IMR-90 (cell line): ENCODE measurements at regions not wholly inside any gene's neighbourhood (a gene's known extent, or its start where the extent isn't known, plus 50 kb on each side); places are given as distances from the start of the nearest gene placed in this dataset.

Experiments used
- ATAC-seq: fragments of 200-7000 bp; cut with Tn5 transposase; 2 replicates; pipeline ENCODE4 v1.9.1; 2020; ENCODE audit warnings: low read depth, mild to moderate bottlenecking, moderate library complexity
- BruUV-seq: library from RNA; stranded (reverse); fragments of 400-500 nt; replicated peaks from 2 replicates; lab custom pipeline; 2021; lab: Mats Ljungman, UMichigan
- CTCF ChIA-PET: fragments of 300-600 bp; formaldehyde crosslinking; extraction: SDS; loops from one replicate; lab custom pipeline; 2021; ENCODE audit warnings: antibody characterized with exemption; lab: Yijun Ruan, JAX
- POLR2A ChIA-PET: fragments of 300-600 bp; sonication (Branson Sonifier 250); formaldehyde crosslinking; loops from one replicate; lab custom pipeline; 2022; ENCODE audit warnings: antibody characterized with exemption; ENCODE audit not compliant: unreplicated experiment; lab: Charles Lee
- DNase-seq: peaks from one replicate; pipeline ENCODE4 v3.0.0; 2013
- H2AFZ ChIP-seq: replicated peaks from 2 replicates; pipeline ENCODE3; 2013; ENCODE audit warnings: low read length, mild to moderate bottlenecking; ENCODE audit not compliant: poor library complexity
- H2AK5ac ChIP-seq: 2 replicates; pipeline ENCODE4 v1.6.1; 2013; ENCODE audit warnings: low read depth, low read length, inconsistent platforms
- H2AK9ac ChIP-seq: replicated peaks from 2 replicates; pipeline ENCODE3; 2013; ENCODE audit warnings: mild to moderate bottlenecking, low read depth, low read length, moderate library complexity; ENCODE audit not compliant: poor library complexity
- H2BK120ac ChIP-seq: 2 replicates; pipeline ENCODE4 v1.6.1; 2013; ENCODE audit warnings: low read depth, low read length, inconsistent platforms
- H2BK15ac ChIP-seq: 3 replicates; pipeline ENCODE4 v1.6.1; 2013; ENCODE audit warnings: low read depth, low read length, inconsistent platforms
- H2BK20ac ChIP-seq: 2 replicates; pipeline ENCODE4 v1.6.1; 2013; ENCODE audit warnings: low read depth, mild to moderate bottlenecking, inconsistent platforms, low read length, moderate library complexity
- H2BK5ac ChIP-seq: 2 replicates; pipeline ENCODE4 v1.6.1; 2013; ENCODE audit warnings: mild to moderate bottlenecking, low read depth, low read length, inconsistent platforms; ENCODE audit not compliant: poor library complexity, severe bottlenecking
- H3K14ac ChIP-seq: replicated peaks from 2 replicates; pipeline ENCODE4 v1.6.1; 2013; ENCODE audit warnings: low read depth, low read length, inconsistent platforms
- H3K18ac ChIP-seq: 2 replicates; pipeline ENCODE4 v1.6.1; 2013; ENCODE audit warnings: low read depth, low read length, control low read depth
- H3K23ac ChIP-seq: 2 replicates; pipeline ENCODE4 v1.6.1; 2013; ENCODE audit warnings: low read depth, low read length, inconsistent platforms
- H3K27ac ChIP-seq: 2 replicates; pipeline ENCODE4 v1.5.1; 2013; ENCODE audit warnings: mild to moderate bottlenecking, control low read depth, low read length; ENCODE audit not compliant: insufficient read depth
- H3K27me3 ChIP-seq: 2 replicates; pipeline ENCODE4 v1.6.1; 2013; ENCODE audit warnings: low read length; ENCODE audit not compliant: control insufficient read depth, insufficient read depth
- H3K36me3 ChIP-seq: 2 replicates; pipeline ENCODE4 v1.6.1; 2013; ENCODE audit warnings: low read length, mixed read lengths; ENCODE audit not compliant: control insufficient read depth, insufficient read depth
- H3K4ac ChIP-seq: 2 replicates; pipeline ENCODE4 v1.6.1; 2013; ENCODE audit warnings: low read depth, low read length, inconsistent platforms
- H3K4me1 ChIP-seq: 2 replicates; pipeline ENCODE4 v1.6.1; 2013; ENCODE audit warnings: low read length, mixed read lengths; ENCODE audit not compliant: control insufficient read depth, insufficient read depth
- H3K4me2 ChIP-seq: 2 replicates; pipeline ENCODE4 v1.6.1; 2013; ENCODE audit warnings: low read depth, mild to moderate bottlenecking, control low read depth, low read length, moderate library complexity
- H3K4me3 ChIP-seq: 2 replicates; pipeline ENCODE4 v1.5.1; 2013; ENCODE audit warnings: low read depth, mild to moderate bottlenecking, control low read depth, low read length, moderate library complexity; ENCODE audit not compliant: insufficient read depth
- H3K56ac ChIP-seq: 2 replicates; pipeline ENCODE4 v1.6.1; 2013; ENCODE audit warnings: low read length, inconsistent platforms; ENCODE audit not compliant: insufficient read depth; ENCODE audit errors: extremely low read depth
- H3K79me1 ChIP-seq, 2 experiments: 2 replicates each; pipeline ENCODE4 v1.6.1; 2013; ENCODE audit warnings: low read length in 2 of 2, inconsistent platforms in 1 of 2, low read depth in 1 of 2
- H3K9ac ChIP-seq: 2 replicates; pipeline ENCODE4 v1.6.1; 2013; ENCODE audit warnings: low read depth, low read length, control low read depth
- H3K9me1 ChIP-seq: 2 replicates; pipeline ENCODE4 v1.6.1; 2013; ENCODE audit warnings: low read length, inconsistent platforms; ENCODE audit not compliant: insufficient read depth
- H3K9me3 ChIP-seq: 2 replicates; pipeline ENCODE4 v1.6.1; 2013; ENCODE audit warnings: low read length; ENCODE audit not compliant: control insufficient read depth, insufficient read depth
- H4K20me1 ChIP-seq: 2 replicates; pipeline ENCODE4 v1.6.1; 2013; ENCODE audit warnings: low read length, inconsistent platforms; ENCODE audit not compliant: insufficient read depth
- H4K5ac ChIP-seq: 2 replicates; pipeline ENCODE4 v1.6.1; 2013; ENCODE audit warnings: mild to moderate bottlenecking, low read depth, low read length, control low read depth
- H4K8ac ChIP-seq, 2 experiments: 2 replicates each; pipeline ENCODE4 v1.6.1; 2013; ENCODE audit warnings: low read depth in 2 of 2, low read length in 2 of 2, control low read depth in 1 of 2, inconsistent platforms in 1 of 2
- H4K91ac ChIP-seq: 2 replicates; pipeline ENCODE4 v1.6.1; 2013; ENCODE audit warnings: low read depth, low read length, inconsistent platforms; ENCODE audit not compliant: insufficient read depth
- BHLHE40 ChIP-seq: fragments of 150-350 bp; IDR thresholded peaks from 2 replicates; pipeline ENCODE4 v1.6.1; 2016; ENCODE audit warnings: mild to moderate bottlenecking, low read depth, low read length
- CEBPB ChIP-seq: IDR thresholded peaks from 2 replicates; pipeline ENCODE4 v1.6.1; 2012; ENCODE audit warnings: low read depth, low read length, improper control_type of control experiment
- FOS ChIP-seq: fragments of 150-350 bp; IDR thresholded peaks from 2 replicates; pipeline ENCODE4 v1.6.1; 2016; ENCODE audit warnings: low read depth, low read length
- MAFK ChIP-seq: IDR thresholded peaks from 2 replicates; pipeline ENCODE4 v1.6.1; 2012; ENCODE audit warnings: low read depth, low read length, improper control_type of control experiment
- MAZ ChIP-seq: IDR thresholded peaks from 2 replicates; pipeline ENCODE4 v1.6.1; 2012; ENCODE audit warnings: low read depth, mild to moderate bottlenecking, low read length, improper control_type of control experiment, moderate library complexity, borderline replicate concordance
- MXI1 ChIP-seq: IDR thresholded peaks from 2 replicates; pipeline ENCODE4 v1.6.1; 2012; ENCODE audit warnings: low read depth, mild to moderate bottlenecking, low read length, moderate library complexity, borderline replicate concordance
- NFE2L2 ChIP-seq: fragments of 150-350 bp; IDR thresholded peaks from 2 replicates; pipeline ENCODE4 v1.6.1; 2016; ENCODE audit warnings: low read depth, mild to moderate bottlenecking, low read length
- POLR2A ChIP-seq: IDR thresholded peaks from 2 replicates; pipeline ENCODE4 v1.6.1; 2012; ENCODE audit warnings: mild to moderate bottlenecking, low read depth, low read length
- RAD21 ChIP-seq: IDR thresholded peaks from 2 replicates; pipeline ENCODE4 v1.6.1; 2012; ENCODE audit warnings: low read length, improper control_type of control experiment
- RCOR1 ChIP-seq: IDR thresholded peaks from 2 replicates; pipeline ENCODE4 v1.6.1; 2012; ENCODE audit warnings: mild to moderate bottlenecking, low read length, improper control_type of control experiment; ENCODE audit not compliant: insufficient replicate concordance
- RFX5 ChIP-seq: IDR thresholded peaks from 2 replicates; pipeline ENCODE4 v1.8.0; 2012; ENCODE audit warnings: low read depth, mild to moderate bottlenecking, low read length, moderate library complexity
- SMC3 ChIP-seq: fragments of 150-350 bp; IDR thresholded peaks from 2 replicates; pipeline ENCODE4 v1.6.1; 2016; ENCODE audit warnings: low read depth, mild to moderate bottlenecking, antibody characterized with exemption, low read length, moderate library complexity
- WGBS, 2 experiments: methylation state at CpG; one replicate each; pipeline versions ENCODE4 v1.1.5 to v1.1.7; 2013; ENCODE audit warnings: missing lambda C conversion rate in 2 of 2; ENCODE audit not compliant: insufficient read length in 1 of 2; ENCODE audit errors: extremely low coverage in 2 of 2; 5-methylcytosine and 5-hydroxymethylcytosine counted together
- dilution Hi-C: fragments of 300-500 bp; cut with HindIII; formaldehyde crosslinking; loops from one replicate; pipeline ENCODE4 v1.14.3; 2018; ENCODE audit warnings: low sequenced_read_pairs; ENCODE audit not compliant: unreplicated experiment
- in situ Hi-C: fragments of 300-500 bp; cut with MboI; formaldehyde crosslinking; loops from 3 replicates; pipeline ENCODE4 v1.14.3; 2019; ENCODE audit warnings: low sequenced_read_pairs, inconsistent platforms, mixed read lengths
- intact Hi-C: fragments of 100-400 bp; cut with micrococcal nuclease; formaldehyde crosslinking; loops from 2 replicates; pipeline ENCODE4 v1.10.0; 2022
- TF ChIP-seq, protein P1 (sequence below): fragments of 150-350 bp; IDR thresholded peaks from 2 replicates; pipeline ENCODE4 v1.6.1; 2016; ENCODE audit warnings: low read depth, mild to moderate bottlenecking, low read length, moderate library complexity, borderline replicate concordance
- TF ChIP-seq, protein P2 (sequence below): fragments of 150-350 bp; IDR thresholded peaks from 2 replicates; pipeline ENCODE4 v1.6.1; 2017; ENCODE audit warnings: mild to moderate bottlenecking, antibody characterized with exemption, low read length, low read depth
- TF ChIP-seq, protein P3 (sequence below): conservative IDR thresholded peaks from 2 replicates; pipeline ENCODE4 v1.5.1; 2012; ENCODE audit warnings: mild to moderate bottlenecking, low read depth, low read length, improper control_type of control experiment

DNA sequence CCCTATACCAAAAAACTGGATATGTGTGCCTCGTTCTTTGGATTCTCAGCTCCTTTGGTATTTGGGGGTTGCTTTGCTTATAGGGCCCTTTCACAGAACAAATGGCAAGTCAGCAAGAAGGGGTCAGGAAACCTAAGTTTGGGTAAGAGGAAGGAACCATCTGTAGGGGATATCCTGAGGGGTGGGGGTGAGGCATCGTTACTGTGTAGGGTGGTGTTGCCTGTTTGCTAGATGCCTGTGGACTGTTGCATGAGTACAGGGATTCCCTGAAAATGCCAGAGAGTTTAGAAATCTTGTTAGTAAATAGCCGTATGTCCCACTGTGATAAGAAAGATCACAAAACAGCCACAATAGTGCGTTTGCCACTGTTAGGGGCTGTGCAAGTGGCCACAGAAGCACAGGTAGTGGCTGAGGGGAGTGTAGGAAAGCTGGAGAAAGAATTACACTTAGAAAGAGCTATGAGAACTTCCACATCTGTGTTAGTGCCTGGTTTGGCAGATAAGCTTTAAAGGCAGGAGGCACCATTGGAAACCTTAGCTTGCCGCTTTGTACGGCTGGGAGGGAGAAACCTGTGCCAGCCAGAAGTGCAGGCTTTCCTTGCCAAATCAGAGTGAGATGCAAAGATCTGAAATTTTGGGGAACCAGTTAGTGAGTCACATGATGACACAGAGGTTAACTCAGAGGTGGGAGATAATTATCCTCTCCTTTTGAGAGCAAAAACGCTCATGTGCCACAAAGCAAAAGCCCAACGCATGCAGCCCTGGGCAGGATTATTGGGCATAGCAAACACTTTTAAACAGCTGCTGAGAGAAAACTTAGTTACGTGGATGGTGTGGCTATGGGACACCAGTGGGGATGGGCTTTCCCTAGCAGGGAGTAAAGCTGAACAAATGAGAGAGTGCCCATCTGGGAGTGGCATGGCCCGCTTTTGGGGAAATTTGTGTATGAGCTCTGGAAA is 343.7 kb downstream of the ARAP2 start:
- Histone ChIP-seq H3K36me3 (no peaks in the 10 kb centered on the region), H2AK9ac (no peak overlapping the region), H3K4ac (no peak overlapping the region), H3K4me3 (no peak overlapping the region), H4K8ac (no peak overlapping the region), H4K20me1 (no peaks in the 10 kb centered on the region), H3K4me2 (no peak overlapping the region), H3K27me3 (no peaks in the 10 kb centered on the region), H3K79me1 (no peaks in the 10 kb centered on the region), H3K4me1 (no peaks in the 10 kb centered on the region), H3K23ac (no peak overlapping the region), H2AFZ (no peak overlapping the region), H3K9ac (no peak overlapping the region), H2BK120ac (no peak overlapping the region), H2BK15ac (no peak overlapping the region), H3K9me1 (no peaks in the 10 kb centered on the region), H3K27ac (no peak overlapping the region), H3K18ac (no peak overlapping the region), H2BK20ac (no peak overlapping the region), H2BK5ac (no peak overlapping the region), H3K9me3 (peaks cover 10% of the 10 kb centered on the region), H3K56ac (no peak overlapping the region), H4K91ac (no peak overlapping the region), H3K14ac (no peak overlapping the region), H4K5ac (no peak overlapping the region), H2AK5ac (no peak overlapping the region)
- WGBS, 2 experiments: 78% methylated on average over 4 of the region's 10 CpGs; no CpG with 5 or more reads in 1 of the 2 experiments
- POLR2A ChIA-PET: no interaction called here
- dilution Hi-C loops: no loop called here
- DNase-seq (no peak), ATAC-seq (no peak)
- in situ Hi-C loops: no loop called here
- CTCF ChIA-PET: no interaction called here
- no TSS peak for BruUV-seq
- intact Hi-C loops: no loop called here
- TF ChIP-seq POLR2A: no peak
- no peak for TF ChIP-seq SMC3
- TF ChIP-seq RFX5: no peak
- no peak for TF ChIP-seq RAD21
- TF ChIP-seq, protein P1, sequence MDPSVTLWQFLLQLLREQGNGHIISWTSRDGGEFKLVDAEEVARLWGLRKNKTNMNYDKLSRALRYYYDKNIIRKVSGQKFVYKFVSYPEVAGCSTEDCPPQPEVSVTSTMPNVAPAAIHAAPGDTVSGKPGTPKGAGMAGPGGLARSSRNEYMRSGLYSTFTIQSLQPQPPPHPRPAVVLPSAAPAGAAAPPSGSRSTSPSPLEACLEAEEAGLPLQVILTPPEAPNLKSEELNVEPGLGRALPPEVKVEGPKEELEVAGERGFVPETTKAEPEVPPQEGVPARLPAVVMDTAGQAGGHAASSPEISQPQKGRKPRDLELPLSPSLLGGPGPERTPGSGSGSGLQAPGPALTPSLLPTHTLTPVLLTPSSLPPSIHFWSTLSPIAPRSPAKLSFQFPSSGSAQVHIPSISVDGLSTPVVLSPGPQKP: no peak
- TF ChIP-seq, protein P2, sequence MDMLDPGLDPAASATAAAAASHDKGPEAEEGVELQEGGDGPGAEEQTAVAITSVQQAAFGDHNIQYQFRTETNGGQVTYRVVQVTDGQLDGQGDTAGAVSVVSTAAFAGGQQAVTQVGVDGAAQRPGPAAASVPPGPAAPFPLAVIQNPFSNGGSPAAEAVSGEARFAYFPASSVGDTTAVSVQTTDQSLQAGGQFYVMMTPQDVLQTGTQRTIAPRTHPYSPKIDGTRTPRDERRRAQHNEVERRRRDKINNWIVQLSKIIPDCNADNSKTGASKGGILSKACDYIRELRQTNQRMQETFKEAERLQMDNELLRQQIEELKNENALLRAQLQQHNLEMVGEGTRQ: no peak
- no peak for TF ChIP-seq NFE2L2
- TF ChIP-seq RCOR1: no peak
- no peak for TF ChIP-seq MXI1
- no peak for TF ChIP-seq FOS
- TF ChIP-seq MAFK: no peak
- TF ChIP-seq, protein P3, sequence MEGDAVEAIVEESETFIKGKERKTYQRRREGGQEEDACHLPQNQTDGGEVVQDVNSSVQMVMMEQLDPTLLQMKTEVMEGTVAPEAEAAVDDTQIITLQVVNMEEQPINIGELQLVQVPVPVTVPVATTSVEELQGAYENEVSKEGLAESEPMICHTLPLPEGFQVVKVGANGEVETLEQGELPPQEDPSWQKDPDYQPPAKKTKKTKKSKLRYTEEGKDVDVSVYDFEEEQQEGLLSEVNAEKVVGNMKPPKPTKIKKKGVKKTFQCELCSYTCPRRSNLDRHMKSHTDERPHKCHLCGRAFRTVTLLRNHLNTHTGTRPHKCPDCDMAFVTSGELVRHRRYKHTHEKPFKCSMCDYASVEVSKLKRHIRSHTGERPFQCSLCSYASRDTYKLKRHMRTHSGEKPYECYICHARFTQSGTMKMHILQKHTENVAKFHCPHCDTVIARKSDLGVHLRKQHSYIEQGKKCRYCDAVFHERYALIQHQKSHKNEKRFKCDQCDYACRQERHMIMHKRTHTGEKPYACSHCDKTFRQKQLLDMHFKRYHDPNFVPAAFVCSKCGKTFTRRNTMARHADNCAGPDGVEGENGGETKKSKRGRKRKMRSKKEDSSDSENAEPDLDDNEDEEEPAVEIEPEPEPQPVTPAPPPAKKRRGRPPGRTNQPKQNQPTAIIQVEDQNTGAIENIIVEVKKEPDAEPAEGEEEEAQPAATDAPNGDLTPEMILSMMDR: no peak
- no peak for TF ChIP-seq MAZ
- TF ChIP-seq CEBPB: no peak
- no peak for TF ChIP-seq BHLHE40
